Activated gamma-delta T cell treated with anti-CD3 and anti-CD28 coated beads, Interleukin-2, amount 50 U/mL, for 16 hours (primary cell): ENCODE measurements at regions not wholly inside any gene's neighbourhood (a gene's known extent, or its start where the extent isn't known, plus 50 kb on each side); places are given as distances from the start of the nearest gene placed in this dataset.

Source experiments
- DNase-seq: peaks from one replicate; pipeline ENCODE4 v3.0.0-alpha.2; 2020; ENCODE audit warnings: low read depth

DNA sequence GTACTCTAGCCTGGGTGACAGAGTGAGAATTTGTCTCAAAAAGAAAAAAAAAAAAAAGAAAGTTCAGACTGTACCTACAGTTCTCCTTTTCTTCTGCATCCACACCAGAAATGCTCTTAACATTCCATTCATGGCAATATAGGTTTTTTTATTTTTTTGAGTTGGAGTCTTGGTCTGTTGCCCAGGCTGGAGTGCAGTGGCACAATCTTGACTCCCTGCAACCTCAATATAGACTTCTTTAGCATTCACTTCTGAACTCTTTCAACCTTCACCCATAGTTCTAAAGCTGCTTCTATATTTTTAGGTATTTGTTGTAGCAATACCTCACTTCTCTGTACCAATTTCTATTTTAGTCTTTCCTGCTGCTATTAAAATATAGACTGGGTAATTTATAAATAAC, 1095.7 kb downstream of the FLRT2 start:
- DNase-seq, result no peak

GRCh38 chr14:86619726-86620125, 1089.8 kb downstream of the FLRT2 start:
- no peak for DNase-seq

DNA sequence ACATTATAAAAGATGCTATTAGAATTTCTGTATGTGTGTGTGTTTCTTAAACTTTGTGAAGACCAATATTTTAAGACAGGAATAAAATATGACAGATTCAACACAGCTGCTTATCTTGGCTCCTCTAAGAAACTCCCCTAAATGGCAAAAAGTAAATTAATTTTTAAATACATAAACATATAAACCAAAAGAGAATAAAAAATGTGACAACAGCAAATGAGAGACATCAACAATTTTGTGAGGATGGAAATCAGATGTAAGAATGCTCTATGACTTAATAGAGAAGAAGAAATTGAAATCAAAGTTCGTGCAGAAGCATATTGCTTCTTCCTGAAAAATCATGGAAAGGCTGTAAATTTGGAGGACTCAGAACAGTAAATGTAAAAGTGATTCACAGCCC, 1083.8 kb downstream of the FLRT2 start:
- DNase-seq, result no peak

DNA sequence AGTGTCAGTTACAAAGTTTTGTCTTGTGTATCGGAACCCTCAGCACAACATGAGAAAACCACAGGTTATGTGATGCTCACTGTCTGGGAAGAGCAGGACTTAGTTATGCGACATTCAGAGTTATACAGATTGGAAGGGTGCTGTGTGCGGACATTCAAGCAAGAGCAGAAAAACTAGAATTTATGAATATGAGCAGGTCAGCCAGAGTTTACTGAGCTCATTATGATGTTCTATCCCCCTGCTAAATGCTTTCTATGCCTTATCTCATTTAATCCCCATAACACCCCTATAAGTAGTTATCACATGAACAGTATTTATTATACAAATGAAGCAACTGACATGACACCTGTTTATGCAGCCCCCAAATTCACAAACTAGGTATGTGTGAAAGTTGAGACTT, 1083.2 kb downstream of the FLRT2 start:
- DNase-seq, result no peak

DNA sequence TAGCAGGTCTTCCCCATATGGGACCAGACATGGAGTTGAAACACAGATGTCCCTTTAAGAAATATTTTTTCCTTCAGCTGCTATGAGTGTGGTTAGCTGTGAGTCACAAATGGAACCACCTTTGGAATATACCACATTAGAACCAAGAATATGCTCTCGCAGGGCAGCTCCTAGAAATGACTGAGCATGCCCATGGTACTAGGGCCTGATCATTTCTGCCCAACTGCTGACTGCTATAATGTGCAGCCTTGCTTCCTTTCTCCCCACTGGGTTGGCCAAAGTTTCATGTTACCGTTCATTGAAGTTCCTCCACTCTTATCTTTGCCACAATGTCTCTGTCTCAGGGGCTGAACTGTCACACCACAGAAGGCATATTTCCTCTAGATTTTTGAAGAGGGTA, 1074.6 kb downstream of the FLRT2 start:
- DNase-seq, result no peak

DNA sequence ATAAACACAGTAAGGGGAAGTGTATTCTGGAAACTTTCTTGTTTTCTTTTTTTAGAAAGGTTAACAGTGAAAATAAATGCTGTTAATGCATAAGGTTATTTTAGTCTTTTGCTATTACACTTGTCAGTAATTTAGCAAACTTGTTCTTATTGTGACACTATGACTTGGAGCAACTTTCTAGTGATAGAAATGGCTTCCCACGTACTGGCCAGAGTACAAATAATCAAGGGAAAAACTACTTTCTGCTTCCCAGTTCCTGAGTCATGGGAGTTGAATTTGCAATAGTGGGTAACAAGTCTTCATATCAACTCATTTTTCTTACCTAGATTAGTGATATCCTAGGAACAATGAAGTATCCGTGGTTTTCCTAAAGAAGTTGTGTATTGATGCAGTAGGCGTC, 1072.3 kb downstream of the FLRT2 start:
- DNase-seq, result no peak

- no peak for DNase-seq
Measured at GRCh38 chr14:86601813-86602212, 1071.9 kb downstream of the FLRT2 start.

DNA sequence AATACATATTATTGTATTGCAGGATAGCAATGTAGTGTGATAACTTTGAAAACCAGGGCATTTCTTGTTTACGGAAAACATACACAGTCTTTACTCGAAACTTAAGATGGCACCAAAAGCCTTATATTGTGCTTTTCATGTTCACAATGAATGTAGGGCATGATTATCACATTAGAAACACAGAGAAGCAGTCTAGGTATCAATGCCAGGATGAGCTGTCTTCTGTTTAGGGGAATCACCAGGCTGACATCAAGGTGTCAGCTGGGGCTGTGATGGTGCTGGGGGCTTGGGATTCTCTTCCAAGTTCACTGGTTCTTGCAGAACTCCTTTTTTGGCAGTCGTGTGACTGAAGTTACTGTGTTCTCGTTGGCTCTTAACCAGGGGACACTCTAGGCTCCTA, 1067.3 kb downstream of the FLRT2 start:
- DNase-seq, result no peak

DNA sequence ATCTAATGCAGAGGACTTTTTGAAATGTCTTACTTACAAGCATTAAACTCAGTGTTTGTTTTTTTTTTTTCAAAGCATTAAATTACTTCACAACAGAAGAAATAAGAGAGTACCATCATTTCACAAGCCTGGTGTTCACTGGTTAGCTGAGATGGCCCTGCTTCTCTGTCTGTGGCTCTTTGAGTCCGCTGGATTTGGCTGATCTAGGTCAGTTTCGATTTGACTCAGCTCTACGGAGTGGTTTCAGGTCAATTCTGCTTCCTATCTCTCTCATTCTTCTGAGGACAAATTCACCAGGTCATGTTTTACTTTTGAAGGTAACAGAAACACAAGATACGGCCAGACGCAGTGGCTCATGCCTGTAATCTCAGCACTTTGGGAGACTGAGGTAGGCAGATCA, 1066.1 kb downstream of the FLRT2 start:
- DNase-seq, result no peak

GRCh38 chr14:86575141-86575540, 1045.2 kb downstream of the FLRT2 start:
- DNase-seq, result no peak

- no peak for DNase-seq
Measured at GRCh38 chr14:86574778-86575129, 1044.8 kb downstream of the FLRT2 start.

- no peak for DNase-seq
Measured at GRCh38 chr14:86574051-86574777, 1044.3 kb downstream of the FLRT2 start.

DNA sequence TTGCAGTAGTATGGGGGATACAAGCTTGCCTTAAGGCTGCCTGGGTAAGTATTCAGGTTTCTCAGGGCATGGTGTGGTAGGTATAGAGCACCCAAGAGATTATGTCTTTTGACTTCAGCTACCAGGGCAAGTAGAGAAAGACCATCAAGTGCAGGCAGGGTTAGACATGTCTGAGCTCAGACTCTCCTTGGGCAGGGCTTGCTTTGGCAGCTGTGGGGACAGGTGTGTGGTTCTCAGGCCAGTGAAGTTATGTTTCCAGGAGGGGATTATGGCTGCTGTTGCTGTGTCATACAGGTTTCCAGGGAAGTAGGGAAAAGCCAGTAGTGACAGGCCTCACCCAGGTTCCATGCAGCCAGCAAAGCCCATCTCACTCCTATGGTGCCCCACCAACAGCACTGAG, 1040.4 kb downstream of the FLRT2 start:
- no peak for DNase-seq

DNA sequence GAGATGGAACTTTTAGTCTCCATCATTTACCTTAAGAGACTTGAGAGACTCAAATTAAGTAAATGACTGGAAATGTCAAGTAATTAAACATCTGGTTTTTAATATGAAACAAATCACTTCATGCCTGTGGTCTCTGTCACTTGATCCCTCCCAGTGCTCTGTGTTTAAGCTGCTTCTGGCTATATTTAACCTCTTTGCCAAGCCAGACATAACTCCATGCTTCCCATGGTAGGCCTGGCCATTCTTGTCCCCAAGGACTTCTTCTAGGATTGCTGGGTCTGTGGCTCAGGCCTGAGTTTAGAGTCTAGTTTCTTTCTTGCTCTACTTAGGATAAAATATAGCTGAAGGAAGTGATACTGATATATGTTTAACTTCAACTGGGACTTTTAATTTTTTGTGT, 1013.6 kb downstream of the FLRT2 start:
- DNase-seq, result no peak

DNA sequence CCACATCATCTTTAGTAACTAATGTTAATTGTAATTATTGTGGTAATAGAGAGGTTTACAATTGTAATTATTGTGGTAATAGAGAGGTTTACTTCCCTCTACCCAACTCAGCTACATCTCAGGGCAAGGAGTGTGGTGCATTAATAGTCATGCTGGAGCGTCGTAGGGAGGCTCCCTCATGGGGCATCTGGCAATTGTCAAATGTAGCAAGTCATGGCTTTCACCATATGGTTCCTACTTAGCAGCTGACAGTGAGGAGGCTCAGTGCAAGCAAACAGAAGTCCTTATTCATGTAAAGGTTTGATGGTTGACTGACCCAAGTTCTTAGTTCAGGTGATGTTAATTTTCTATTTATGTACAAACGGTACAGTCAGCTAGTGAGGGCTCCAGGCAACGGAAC, 1012.0 kb downstream of the FLRT2 start:
- DNase-seq, result no peak

DNA sequence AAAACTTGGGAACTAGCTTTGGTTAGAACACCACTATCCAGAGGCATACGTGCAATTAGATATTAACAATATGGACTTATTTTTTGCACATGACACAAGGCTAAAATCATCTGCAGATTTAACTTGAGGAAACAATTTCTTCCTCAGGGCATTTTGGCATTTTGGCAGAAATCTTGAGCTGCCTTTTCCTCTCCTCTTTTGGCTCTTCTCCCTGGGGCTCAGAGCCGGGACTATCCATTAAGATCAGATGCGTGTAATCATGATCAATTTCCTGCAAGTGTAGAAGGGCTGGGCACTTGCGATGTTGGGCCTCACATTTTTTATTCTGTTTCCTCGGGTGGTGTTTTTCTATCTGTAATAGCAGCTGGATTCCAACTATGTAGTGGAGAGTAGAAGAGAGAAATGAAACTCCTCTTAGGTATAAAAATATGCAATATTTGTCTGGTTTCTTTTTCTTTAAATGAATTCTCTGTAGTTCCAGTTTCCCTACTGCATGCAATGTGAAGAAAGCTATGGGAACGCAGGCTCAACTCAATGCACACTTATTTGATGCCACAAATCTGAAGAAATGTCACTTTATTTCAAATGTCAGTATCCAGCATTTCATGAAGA, 1010.8 kb downstream of the FLRT2 start:
- DNase-seq, result no peak

DNA sequence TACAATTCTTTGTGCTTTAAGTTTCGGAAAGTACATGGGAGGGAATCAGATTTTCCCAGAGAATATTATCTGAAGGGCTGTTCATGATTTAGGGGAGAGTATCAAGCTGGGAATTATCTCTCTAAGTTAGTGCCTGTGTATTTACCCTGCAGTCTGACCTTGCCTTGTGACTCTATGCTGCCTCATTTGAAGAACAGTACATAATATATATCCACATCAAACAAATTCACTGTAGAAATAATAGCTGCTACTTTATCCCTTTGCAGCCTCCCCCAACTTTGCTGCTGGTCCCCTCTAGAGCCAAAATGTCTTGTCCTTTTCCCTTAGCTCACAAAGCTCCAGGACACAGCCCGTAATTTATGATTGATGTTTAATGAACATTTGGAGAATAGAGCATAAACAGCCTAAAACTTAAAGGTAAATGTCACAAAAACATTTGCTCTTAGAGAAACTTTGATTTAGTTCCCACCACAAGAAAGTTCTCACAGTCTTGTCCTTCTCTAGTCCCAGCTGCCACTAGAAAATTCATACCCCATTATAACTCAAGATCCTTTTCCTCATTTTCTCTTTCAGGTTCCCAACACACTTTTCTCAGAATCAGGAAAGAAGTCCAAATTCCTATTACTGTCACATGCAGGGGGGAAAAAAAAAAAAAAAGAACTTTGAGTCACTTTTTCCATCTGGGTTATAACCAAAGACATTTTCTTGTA, 1009.6 kb downstream of the FLRT2 start:
- DNase-seq, result no peak

- no peak for DNase-seq
Measured at GRCh38 chr14:86533834-86534233, 1003.9 kb downstream of the FLRT2 start.

DNA sequence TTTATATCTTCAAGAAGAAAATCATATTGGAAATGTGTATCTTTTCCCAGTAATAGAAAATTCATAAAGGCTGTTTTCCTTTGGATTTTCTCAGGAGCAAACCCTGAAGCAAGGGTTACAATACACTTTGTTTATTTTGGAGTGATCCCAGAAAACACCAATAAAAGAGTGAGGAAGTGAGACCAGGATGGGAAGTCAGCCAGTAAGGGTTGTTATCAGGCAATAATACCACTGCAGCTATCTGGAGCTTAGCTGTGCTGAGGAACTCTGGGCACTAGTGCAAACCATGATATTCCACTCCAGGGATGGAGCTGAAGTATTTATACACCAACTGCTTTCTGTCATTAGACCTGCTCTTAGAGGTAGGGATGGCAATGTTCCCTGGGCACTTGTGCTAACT, 1002.3 kb downstream of the FLRT2 start:
- DNase-seq, result no peak

GRCh38 chr14:86530457-86530856, 1000.5 kb downstream of the FLRT2 start:
- DNase-seq, result no peak

DNA sequence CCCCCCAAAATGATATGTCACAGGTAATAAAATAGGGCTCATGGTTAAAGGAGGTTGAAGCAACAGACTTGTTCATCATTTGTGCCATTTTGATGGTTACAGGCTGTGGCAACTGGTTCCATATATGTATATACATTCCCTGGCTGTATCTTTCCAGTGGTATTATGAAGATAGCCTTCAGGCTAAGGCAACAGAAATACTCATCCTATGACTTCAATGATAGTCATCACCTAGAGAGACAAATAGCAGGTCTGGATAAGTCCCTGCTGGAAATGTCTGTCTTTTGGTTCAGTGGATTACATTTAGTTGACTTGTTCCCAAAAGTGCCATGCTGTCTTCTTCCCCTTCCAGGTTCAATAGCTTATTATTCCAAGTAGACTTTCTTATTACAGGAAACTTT, 997.4 kb downstream of the FLRT2 start:
- DNase-seq, result no peak

DNA sequence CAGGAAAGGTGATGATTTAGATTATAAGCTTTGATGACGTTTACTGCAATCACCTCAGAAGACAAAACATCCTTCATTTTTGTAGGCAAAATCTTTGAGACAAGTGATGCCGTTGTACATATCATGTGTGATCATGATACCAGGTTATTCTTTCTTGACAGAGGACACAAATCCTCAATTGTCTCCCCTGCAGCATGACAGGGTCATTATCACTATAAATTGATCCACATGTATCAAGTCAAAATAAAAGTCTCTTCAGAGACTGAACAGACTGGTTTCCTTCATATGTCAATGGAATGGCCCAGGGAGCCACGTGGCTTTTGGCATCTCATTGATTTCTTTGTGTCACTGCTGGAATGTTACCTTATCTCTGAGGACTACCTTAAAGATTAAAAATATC, 995.7 kb downstream of the FLRT2 start:
- no peak for DNase-seq

DNA sequence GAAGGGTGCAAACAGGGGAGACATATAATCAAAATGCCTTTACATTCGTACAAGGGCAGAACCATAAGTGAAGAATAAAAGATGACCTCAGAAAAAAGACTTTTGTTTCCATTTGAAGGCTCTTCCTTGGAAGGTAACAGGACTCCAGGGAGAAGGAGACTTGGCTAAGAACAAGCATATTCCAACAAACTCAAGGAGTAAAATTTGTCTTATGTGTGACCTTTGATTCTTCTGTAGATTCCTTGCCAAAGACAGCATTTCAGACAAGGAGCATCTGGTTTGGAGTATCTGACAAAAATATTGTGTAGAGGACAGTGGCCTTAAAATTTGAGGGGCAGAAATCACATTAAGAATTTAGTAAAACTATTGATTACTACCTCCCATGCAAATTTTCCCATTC, 991.9 kb downstream of the FLRT2 start:
- no peak for DNase-seq
